G401 (cell line): ENCODE measurements at regions not wholly inside any gene's neighbourhood (a gene's known extent, or its start where the extent isn't known, plus 50 kb on each side); places are given as distances from the start of the nearest gene placed in this dataset.

ENCODE experiments used
- DNase-seq: peaks from one replicate; pipeline ENCODE4 v3.0.0-alpha.2; 2015; ENCODE audit warnings: low spot score
- in situ Hi-C: cut with HindIII; loops from 2 replicates; pipeline ENCODE4 v1.10.0; 2016; ENCODE audit warnings: low sequenced_read_pairs, mixed read lengths

- no peak for DNase-seq
- in situ Hi-C loops = no loop called here
These were observed 102.1 kb upstream of the TMEM168 start for GRCh38 chr7:112892263-112892662.

GRCh38 chr7:112891698-112892097 is 101.5 kb upstream of the TMEM168 start:
- in situ Hi-C loops = no loop called here
- no peak for DNase-seq

GRCh38 chr7:112889834-112890438 is 99.7 kb upstream of the TMEM168 start:
- DNase-seq = no peak
- in situ Hi-C loops = no loop called here

- DNase-seq = no peak
- in situ Hi-C loops = no loop called here
These were observed 99.1 kb upstream of the TMEM168 start for GRCh38 chr7:112889268-112889667.

- DNase-seq = no peak
- in situ Hi-C loops = no loop called here
These were observed 98.6 kb upstream of the TMEM168 start for GRCh38 chr7:112888781-112889180.

- in situ Hi-C loops = no loop called here
- DNase-seq = no peak
These were observed 97.8 kb upstream of the TMEM168 start for GRCh38 chr7:112887976-112888375.

- no peak for DNase-seq
- in situ Hi-C loops = no loop called here
These were observed 97.1 kb upstream of the TMEM168 start for GRCh38 chr7:112887337-112887736.

GRCh38 chr7:112886208-112886607 is 96.0 kb upstream of the TMEM168 start:
- no peak for DNase-seq
- in situ Hi-C loops = no loop called here

DNA sequence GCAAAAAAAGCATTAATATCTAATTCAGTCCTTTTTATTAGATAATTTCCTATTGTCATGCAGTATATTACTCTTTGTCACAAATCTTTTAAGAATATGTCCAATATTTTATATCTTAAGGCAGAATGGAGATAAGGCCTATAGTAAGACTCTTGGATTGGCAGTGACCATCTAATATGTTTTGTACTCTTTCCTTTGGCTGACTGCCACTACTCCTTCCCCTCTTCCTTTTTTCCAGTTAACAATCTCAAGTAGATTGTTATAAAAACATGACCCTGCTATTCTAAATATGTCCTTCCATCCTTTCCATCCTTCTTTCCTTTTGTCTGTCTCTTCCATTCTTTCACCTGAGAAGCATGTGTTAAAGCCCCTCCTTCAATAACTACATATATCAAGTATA is 92.8 kb upstream of the TMEM168 start:
- in situ Hi-C loops = no loop called here
- no peak for DNase-seq

- in situ Hi-C loops = no loop called here
- no peak for DNase-seq
These were observed 92.3 kb upstream of the TMEM168 start for GRCh38 chr7:112882511-112882910.

- DNase-seq = no peak
- in situ Hi-C loops = no loop called here
These were observed 91.8 kb upstream of the TMEM168 start for GRCh38 chr7:112882022-112882421.

DNA sequence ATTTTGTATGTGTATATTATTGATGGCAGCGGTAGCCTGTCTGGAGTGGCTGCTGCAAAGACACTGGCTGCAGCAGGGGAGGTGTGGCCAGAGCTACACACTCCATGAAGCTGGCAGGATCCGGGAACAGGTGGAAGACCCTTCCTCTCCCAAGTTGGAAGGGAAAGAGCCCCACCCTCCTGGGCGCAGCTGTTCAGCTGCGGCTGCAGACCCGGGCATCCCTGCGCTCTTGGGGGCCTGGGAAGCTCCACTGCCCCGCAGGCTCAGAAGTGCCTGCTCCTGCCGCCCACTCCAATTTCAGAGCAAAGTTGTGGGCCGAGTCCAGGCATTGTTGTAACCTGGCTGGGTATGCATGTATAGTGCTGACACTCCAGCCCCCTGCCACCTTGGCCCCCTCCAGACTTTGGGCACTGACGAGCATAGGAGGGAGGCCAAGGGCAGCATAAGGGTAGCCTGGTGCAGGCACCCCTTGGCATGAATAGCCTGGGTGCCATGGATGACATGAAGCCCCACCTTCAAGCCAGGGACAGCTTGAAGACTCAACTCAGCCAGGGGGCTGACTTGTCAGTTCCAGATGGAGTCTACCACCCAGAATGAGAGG is 90.7 kb upstream of the TMEM168 start:
- no peak for DNase-seq
- in situ Hi-C loops = no loop called here

GRCh38 chr7:112877691-112878460 is 87.7 kb upstream of the TMEM168 start:
- in situ Hi-C loops = no loop called here
- DNase-seq = no peak

DNA sequence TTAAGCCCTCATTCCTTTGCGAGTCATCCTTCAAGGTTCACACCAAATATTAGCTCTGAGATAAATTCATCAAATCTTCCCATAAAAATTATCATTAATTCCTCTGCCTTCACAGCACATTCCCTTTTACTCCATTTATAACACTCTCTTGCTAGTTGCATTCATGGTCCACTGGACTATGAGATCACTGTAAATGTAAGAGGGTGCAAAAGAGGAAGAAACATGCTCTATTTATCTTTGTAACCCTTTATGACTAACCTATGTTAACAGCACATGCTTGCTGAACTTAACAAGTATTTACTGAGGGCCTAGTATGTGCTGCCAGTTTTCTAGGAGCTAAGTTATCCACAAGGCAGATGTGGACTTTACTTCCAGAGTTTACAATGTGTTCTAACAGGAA is 86.7 kb upstream of the TMEM168 start:
- in situ Hi-C loops = no loop called here
- DNase-seq = no peak

GRCh38 chr7:112874909-112875308 is 84.7 kb upstream of the TMEM168 start:
- no peak for DNase-seq
- in situ Hi-C loops = no loop called here

DNA sequence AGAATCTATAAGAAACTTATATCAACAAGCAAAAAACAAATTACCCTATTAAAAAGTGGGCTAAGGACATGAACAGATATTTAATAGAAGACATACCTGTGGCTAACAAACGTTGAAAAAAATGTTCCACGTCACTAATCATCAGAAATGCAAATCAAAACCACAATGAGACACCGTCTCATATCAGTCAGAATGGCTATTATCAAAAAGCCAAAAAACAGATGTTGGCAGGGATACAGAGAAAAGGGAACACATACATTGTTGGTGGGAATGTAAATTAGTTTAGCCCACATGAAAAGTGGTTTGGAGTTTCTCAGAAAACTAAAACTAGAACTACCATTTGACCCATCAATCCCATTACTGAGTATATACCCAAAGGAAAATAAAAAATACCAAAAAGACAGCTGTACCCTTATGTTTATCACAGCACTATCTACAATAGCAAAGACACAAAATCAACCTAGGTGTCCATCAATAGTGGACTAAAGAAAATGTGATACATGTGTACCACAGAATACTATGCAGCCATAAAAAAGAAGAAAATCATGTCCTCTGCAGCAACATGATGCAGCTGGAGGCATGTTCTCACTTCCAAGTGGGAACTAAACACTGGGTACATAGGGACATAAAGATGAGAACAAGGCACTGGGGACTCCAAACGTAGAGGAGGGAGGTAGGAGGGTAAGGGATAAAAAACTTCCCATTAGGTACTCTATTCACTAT is 83.8 kb upstream of the TMEM168 start:
- DNase-seq = no peak
- in situ Hi-C loops = no loop called here

DNA sequence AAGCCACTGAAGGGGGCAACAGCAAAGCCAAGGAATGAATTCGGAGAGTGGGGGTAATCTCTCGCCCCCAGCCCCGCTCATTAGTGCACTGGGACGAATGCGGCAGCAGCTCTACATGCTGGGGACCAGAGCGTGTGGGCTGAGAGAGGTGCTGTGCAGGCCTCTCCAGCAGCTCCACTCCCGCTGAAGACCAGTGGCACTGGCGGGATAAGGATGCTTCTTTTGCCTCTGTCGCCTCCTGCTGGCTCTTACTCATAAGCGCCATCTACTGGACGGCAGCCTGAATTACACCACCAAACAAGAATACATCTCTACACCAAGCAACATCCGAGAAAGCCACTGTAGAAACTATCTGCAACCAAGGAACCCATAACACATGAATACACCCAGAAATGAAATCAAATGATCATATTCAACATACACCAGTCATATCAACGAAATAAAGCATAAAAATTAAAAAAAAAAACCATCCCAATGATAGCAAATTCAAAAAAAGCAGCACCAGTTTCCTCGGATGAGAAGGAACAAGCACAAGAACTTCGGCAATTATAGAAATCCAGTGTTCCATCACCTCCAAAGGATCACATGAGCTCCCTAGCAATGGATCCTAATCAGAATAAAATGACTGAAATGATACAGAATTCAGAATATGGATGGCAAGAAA is 79.0 kb upstream of the TMEM168 start:
- in situ Hi-C loops = no loop called here
- DNase-seq = no peak

GRCh38 chr7:112868609-112869008 is 78.4 kb upstream of the TMEM168 start:
- DNase-seq = no peak
- in situ Hi-C loops = no loop called here

DNA sequence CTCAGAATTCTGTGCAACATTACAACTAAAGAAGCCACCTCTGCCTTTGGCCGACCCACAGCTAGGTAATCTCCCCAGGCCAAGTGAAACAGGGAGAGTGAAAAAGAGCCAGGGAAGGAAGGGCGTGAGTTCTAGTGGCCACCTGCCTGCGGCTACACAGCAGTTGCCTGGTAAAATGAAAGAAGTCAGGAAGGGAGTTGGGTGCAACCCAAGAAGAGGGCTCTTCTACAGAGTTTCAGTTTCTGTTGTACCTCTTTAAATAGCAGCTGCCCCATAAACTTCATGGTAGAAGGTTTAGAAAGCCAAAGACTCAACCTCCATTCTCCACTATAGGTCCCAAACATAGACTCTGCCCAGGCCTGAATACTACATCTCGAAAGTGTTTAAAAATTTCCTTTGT is 76.2 kb upstream of the TMEM168 start:
- DNase-seq = peak; percentile 11
- in situ Hi-C loops = no loop called here

DNA sequence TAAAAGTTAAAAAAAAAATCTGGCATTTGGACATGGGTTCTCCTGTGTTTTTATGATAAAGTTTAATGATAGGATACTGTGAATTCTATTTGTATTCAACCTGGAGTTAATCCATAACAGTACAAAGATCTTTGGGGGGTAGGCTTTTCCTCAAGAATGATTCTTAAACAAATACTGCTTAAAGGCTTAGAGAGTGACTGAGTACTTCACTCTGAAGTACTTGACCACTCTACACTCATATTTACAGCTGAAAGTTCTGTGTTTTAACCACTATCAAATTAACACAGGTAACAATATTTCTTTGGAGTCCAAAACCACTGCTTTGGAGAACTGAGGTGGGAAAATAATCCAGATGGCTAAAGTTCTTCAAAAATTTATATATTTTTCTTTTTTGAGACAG is 74.2 kb upstream of the TMEM168 start:
- no peak for DNase-seq
- in situ Hi-C loops = no loop called here
